ENCODE measurements at regions not wholly inside any gene's neighbourhood (a gene's known extent, or its start where the extent isn't known, plus 50 kb on each side); places are given as distances from the start of the nearest gene placed in this dataset.
"Not testable (repeated sequence)": the region's sequence is repeated elsewhere in the genome, so short reads cannot be mapped to it uniquely, and the experiment has no call there.

GRCh38 chr2:235216901-235217300, 265.1 kb downstream of the SH3BP4 start:
- DNase-seq, result no peak

DNA sequence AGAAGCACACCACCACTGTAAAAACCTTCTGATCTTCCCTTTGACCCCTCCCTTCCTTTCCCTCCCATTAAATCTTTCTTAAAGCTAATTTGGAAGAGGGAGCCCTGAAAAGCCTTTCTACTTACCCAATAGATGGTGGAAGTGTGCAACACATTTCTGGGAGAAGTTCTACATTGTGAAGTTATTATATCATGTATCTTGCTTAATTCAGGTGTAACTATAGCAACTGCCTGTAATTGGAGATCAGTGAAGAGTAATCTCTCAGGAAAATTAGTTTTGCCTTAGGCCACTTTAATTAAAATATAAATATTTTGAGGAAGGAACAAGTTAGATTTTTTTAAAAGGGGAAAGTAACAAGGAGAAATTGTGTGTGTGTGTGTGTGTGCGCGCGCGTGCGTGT, 266.0 kb downstream of the SH3BP4 start:
- no peak for DNase-seq

- DNase-seq, result no peak
Measured at GRCh38 chr2:235218486-235218907, 266.7 kb downstream of the SH3BP4 start.

DNA sequence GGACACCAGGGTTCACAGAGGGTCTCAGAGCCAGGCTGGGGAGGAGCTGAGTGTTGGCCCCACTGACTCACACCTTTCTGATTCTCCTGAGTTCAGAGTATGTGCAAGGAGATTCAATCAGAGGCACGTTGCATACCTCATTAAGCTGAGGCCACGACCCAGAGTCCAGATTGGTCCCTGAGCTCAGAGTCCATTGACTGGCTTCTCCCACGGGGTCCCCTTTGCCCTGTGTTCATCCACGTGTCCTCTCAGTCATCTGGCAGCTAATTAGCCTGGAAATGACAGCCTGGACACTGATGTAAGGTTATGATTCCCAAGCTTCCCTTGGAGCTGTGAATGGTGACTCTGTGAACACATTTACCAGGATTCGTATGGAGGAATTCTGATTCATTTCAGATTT, 267.2 kb downstream of the SH3BP4 start:
- no peak for DNase-seq

DNA sequence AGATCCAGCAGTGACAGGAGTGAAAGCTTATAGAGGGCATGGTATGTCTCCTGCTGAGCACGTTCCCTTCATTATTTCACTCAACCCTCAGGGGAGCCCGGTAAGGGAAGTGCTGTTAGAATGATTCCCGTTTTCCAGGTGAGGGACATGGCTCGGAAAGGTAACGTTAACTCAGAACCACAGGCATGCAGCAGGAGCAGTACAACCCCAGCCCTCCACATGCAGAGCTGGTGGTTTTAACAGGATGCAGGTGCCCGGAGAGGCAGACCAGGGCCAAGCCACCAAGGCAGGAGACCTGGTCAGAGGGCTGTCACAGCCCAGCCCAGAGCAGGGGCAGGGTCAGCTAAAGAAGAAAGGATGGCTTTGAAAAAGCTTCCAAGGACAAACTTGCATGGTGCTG, 268.5 kb downstream of the SH3BP4 start:
- no peak for DNase-seq

- no peak for DNase-seq
Measured at GRCh38 chr2:235223011-235223410, 270.8 kb upstream of the AGAP1 start.

- no peak for DNase-seq
Measured at GRCh38 chr2:235224410-235224809, 269.4 kb upstream of the AGAP1 start.

DNA sequence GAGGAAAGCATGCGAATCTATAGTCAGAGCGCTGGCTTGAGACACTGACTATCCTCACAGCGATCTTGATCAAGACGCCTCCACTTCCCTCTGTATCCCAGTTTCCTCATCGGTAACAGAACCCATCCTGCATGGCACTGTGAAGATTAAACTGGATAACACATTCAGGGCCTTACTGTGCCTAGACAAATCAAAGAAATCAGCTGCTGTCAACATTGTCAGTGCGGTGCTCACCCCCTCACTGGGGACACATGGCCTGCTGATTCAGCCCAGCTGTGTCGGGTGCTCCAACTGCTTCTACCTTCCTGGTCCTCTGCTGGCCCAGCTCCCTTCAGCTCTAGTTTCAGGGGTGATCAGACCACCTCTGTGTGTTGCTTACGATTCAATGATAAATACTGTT, 268.6 kb upstream of the AGAP1 start:
- no peak for DNase-seq

GRCh38 chr2:235227590-235227989, 266.3 kb upstream of the AGAP1 start:
- DNase-seq, result peak in 2 of 58 donors; percentile 3

GRCh38 chr2:235228422-235228821, 265.4 kb upstream of the AGAP1 start:
- DNase-seq, result not testable (repeated sequence)

GRCh38 chr2:235229236-235229635, 264.6 kb upstream of the AGAP1 start:
- DNase-seq, result no peak

- DNase-seq, result no peak
Measured at GRCh38 chr2:235230821-235231601, 262.8 kb upstream of the AGAP1 start.

- DNase-seq, result no peak
Measured at GRCh38 chr2:235232449-235233433, 261.1 kb upstream of the AGAP1 start.

- peak in 1 of 58 donors; percentile 33 for DNase-seq
Measured at GRCh38 chr2:235234736-235235135, 259.1 kb upstream of the AGAP1 start.

DNA sequence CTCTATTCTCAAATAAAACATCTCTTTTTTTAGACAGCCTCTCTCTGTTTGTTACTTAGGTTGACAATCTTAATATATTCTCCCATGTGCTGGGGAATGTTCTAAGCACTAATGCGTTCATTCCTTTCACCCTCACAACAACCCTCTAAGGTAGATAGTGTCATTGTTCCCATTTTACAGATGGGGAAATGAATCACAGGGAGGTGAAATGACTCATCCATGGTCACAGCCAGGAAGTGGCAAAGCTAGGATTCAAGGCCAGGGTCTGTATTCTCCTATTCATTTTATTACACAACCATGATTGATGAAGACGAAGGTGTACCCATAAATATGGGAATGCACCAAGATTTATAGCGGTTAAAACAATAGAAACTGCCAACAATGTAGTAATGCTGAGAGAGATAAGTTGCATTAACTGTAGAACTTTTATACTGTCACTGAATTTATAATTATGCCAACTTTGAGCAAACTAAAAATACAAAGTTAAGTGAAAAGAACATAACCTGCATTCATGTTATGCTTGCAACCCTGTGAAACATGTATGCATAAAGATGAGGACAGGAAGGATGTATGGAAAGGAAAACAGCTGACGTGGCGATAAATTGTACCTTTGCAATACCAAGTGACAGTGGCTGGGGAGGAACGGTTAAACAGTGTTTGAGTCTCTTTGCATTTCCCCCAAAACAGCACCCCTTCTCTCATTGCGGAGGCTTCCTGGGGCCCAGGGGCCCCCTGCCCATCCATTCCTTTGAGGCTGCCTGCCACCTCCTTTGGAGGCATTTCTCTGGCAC, 257.7 kb upstream of the AGAP1 start:
- DNase-seq, result no peak

DNA sequence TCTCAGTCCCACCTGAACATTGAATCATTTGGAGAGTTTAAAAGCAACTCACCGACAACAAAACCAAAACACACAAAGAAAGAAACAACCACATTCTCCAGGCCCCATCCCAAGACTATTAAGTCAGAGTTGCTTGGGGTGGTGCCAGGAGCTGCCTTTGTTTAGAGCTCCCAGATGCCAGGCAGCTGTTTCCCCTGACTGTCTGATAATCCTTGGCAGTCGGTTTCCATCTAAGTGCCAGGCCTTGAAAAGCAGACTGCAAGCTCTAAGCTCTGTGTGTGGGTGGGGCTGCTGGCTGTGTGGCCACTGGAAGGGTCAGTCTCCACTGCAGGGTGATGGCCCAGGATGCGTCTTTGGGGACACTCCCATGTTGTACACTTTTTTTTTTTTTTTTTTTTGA, 255.3 kb upstream of the AGAP1 start:
- peak in 30 of 58 donors; percentile 9 to 89 (median 20) for DNase-seq

DNA sequence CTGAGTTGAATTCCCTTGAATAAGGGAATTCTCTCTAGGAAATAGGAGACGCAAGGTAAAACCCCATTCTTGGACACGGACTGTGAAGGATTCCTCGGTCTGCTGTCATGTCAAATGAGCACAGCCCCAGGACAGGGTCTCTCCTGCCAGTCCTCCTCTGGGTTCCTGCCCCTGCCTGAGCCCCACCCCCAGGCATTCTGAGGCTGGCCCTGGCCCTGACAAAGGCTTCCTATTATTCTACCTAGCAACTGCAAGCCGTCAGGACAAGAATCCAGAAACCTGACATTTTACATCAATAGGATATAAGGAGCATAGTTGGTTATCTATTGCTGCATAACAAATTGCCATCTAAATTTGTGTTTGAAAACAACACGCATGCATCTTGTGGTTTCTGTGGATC, 253.3 kb upstream of the AGAP1 start:
- no peak for DNase-seq

GRCh38 chr2:235244255-235245220, 249.3 kb upstream of the AGAP1 start:
- DNase-seq, result peak in 1 of 58 donors; percentile 23

GRCh38 chr2:235247001-235247400, 246.8 kb upstream of the AGAP1 start:
- DNase-seq, result no peak

GRCh38 chr2:235255693-235256092, 238.2 kb upstream of the AGAP1 start:
- DNase-seq, result no peak

Measured in anterior cingulate cortex (tissue), 58 donors.